Vagina (tissue), 2 donors: ENCODE measurements at regions not wholly inside any gene's neighbourhood (a gene's known extent, or its start where the extent isn't known, plus 50 kb on each side); places are given as distances from the start of the nearest gene placed in this dataset.
"Not testable (repeated sequence)": the region's sequence is repeated elsewhere in the genome, so short reads cannot be mapped to it uniquely, and the experiment has no call there.

Source experiments
- DNase-seq, 2 donors: peaks; one replicate each; pipeline ENCODE4 v3.0.0-alpha.2; 2017; ENCODE audit errors: extremely low spot score in 2 of 2
- H3K27ac ChIP-seq: fragments of 200-600 bp; sonication (generic); one replicate; pipeline ENCODE4 v1.5.1; 2019
- H3K27me3 ChIP-seq: fragments of 200-600 bp; sonication (generic); one replicate; pipeline ENCODE4 v1.5.1; 2019
- H3K36me3 ChIP-seq, 2 donors: fragments of 200-600 bp; sonication (generic); one replicate each; pipeline ENCODE4 v1.5.1; 2017 to 2019
- H3K4me1 ChIP-seq: fragments of 200-600 bp; sonication (generic); one replicate; pipeline ENCODE4 v1.5.1; 2019
- H3K4me3 ChIP-seq, 2 donors: fragments of 200-600 bp; sonication (generic); 1 replicate in 1 of 2; 2 replicates in 1 of 2; pipeline ENCODE4 v1.5.1; 2016 to 2019
- H3K9me3 ChIP-seq: fragments of 200-600 bp; sonication (generic); one replicate; pipeline ENCODE4 v1.5.1; 2019
- CTCF ChIP-seq, 3 experiments: fragments of 450-650 bp in 2 of 3; fragments of 200-600 bp in 1 of 3; sonication (generic) in 1 of 3; IDR thresholded peaks; one replicate each; pipeline ENCODE4 v1.5.1; 2017 to 2019; ENCODE audit warnings: antibody characterized with exemption in 3 of 3, mild to moderate bottlenecking in 2 of 3, moderate library complexity in 2 of 3
- POLR2A ChIP-seq, 2 donors: fragments of 450-650 bp; IDR thresholded peaks; one replicate each; pipeline ENCODE4 v1.6.1; 2017; ENCODE audit warnings: antibody characterized with exemption in 2 of 2, mild to moderate bottlenecking in 2 of 2, moderate library complexity in 2 of 2
- POLR2AphosphoS5 ChIP-seq, 2 donors: sonication (generic); formaldehyde crosslinking; IDR thresholded peaks; one replicate each; pipeline ENCODE4 v1.9.0; 2017; ENCODE audit warnings: antibody characterized with exemption in 2 of 2, mild to moderate bottlenecking in 2 of 2, low read depth in 1 of 2; ENCODE audit not compliant: insufficient read depth in 1 of 2
- intact Hi-C: fragments of 100-400 bp; cut with DNase I; formaldehyde crosslinking; loops from one replicate; pipeline ENCODE4 v1.15.1; 2023

GRCh38 chr5:25334350-25334749 lies 689.6 kb upstream of the CDH10 start:
- no peak overlapping the region for H3K4me3 ChIP-seq
- no peaks in the 10 kb centered on the region for H3K36me3 ChIP-seq
- H3K4me1 ChIP-seq, result no peaks in the 10 kb centered on the region
- DNase-seq, result no peak
- H3K27ac ChIP-seq, result no peak overlapping the region
- H3K27me3 ChIP-seq, result no peaks in the 10 kb centered on the region
- TF ChIP-seq POLR2A (IDR thresholded peaks at IDR 0.05) (no peak), POLR2AphosphoS5 (IDR thresholded peaks at IDR 0.05; ENCODE audit: insufficient read depth in 1 of 2, low read depth in 1 of 2) (no peak), CTCF (IDR thresholded peaks at IDR 0.05) (no peak)
- H3K9me3 ChIP-seq, result no peaks in the 10 kb centered on the region
- intact Hi-C loops, result no loop called here

GRCh38 chr5:25330721-25331120 lies 685.9 kb upstream of the CDH10 start:
- TF ChIP-seq POLR2A (IDR thresholded peaks at IDR 0.05) (no peak), CTCF (IDR thresholded peaks at IDR 0.05) (no peak), POLR2AphosphoS5 (IDR thresholded peaks at IDR 0.05; ENCODE audit: insufficient read depth in 1 of 2, low read depth in 1 of 2) (no peak)
- Histone ChIP-seq H3K4me1 (no peaks in the 10 kb centered on the region), H3K4me3 (no peak overlapping the region), H3K27me3 (no peaks in the 10 kb centered on the region), H3K36me3 (no peaks in the 10 kb centered on the region), H3K27ac (no peak overlapping the region), H3K9me3 (no peaks in the 10 kb centered on the region)
- intact Hi-C loops, result no loop called here
- no peak for DNase-seq

DNA sequence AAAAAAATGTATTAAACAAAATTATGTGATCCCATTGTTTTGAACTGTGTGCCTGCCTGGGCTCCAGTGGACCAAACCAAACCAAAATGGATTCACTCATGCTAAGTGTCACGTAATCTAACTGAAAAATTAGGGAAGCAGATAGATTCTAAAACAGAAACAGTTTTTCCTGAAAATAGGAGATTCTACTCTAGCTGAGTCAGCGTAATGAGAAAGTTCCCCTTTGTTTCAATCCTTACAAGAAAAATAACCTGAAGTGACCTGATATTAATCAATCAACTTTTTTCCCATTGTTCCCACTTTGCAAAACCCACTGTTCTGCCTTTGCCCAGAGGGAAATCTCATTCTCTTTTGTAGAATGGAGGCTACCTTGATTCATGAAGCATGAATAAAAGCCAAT lies 682.4 kb upstream of the CDH10 start:
- H3K27ac ChIP-seq, result no peak overlapping the region
- H3K9me3 ChIP-seq, result no peaks in the 10 kb centered on the region
- H3K36me3 ChIP-seq, result no peaks in the 10 kb centered on the region
- H3K27me3 ChIP-seq, result no peaks in the 10 kb centered on the region
- no peaks in the 10 kb centered on the region for H3K4me1 ChIP-seq
- H3K4me3 ChIP-seq, result no peak overlapping the region
- intact Hi-C loops, result no loop called here
- TF ChIP-seq POLR2AphosphoS5 (IDR thresholded peaks at IDR 0.05; ENCODE audit: insufficient read depth in 1 of 2, low read depth in 1 of 2), result no peak
- no peak for TF ChIP-seq POLR2A (IDR thresholded peaks at IDR 0.05)
- TF ChIP-seq CTCF (IDR thresholded peaks at IDR 0.05), result no peak
- DNase-seq, result no peak

GRCh38 chr5:25301836-25302235 lies 657.1 kb upstream of the CDH10 start:
- intact Hi-C loops, result no loop called here
- Histone ChIP-seq H3K27ac (no peak overlapping the region), H3K27me3 (no peaks in the 10 kb centered on the region), H3K4me1 (no peaks in the 10 kb centered on the region), H3K4me3 (no peak overlapping the region), H3K9me3 (no peaks in the 10 kb centered on the region), H3K36me3 (no peaks in the 10 kb centered on the region)
- no peak for TF ChIP-seq POLR2AphosphoS5 (IDR thresholded peaks at IDR 0.05; ENCODE audit: insufficient read depth in 1 of 2, low read depth in 1 of 2)
- TF ChIP-seq CTCF (IDR thresholded peaks at IDR 0.05), result no peak
- no peak for TF ChIP-seq POLR2A (IDR thresholded peaks at IDR 0.05)
- no peak for DNase-seq

GRCh38 chr5:25295067-25295466 lies 650.3 kb upstream of the CDH10 start:
- DNase-seq, result no peak
- no peak overlapping the region for H3K4me3 ChIP-seq
- no peaks in the 10 kb centered on the region for H3K27me3 ChIP-seq
- intact Hi-C loops, result no loop called here
- TF ChIP-seq POLR2AphosphoS5 (IDR thresholded peaks at IDR 0.05; ENCODE audit: insufficient read depth in 1 of 2, low read depth in 1 of 2) (no peak), CTCF (IDR thresholded peaks at IDR 0.05) (no peak), POLR2A (IDR thresholded peaks at IDR 0.05) (no peak)
- H3K9me3 ChIP-seq, result no peaks in the 10 kb centered on the region
- no peaks in the 10 kb centered on the region for H3K36me3 ChIP-seq
- H3K4me1 ChIP-seq, result no peaks in the 10 kb centered on the region
- no peak overlapping the region for H3K27ac ChIP-seq

DNA sequence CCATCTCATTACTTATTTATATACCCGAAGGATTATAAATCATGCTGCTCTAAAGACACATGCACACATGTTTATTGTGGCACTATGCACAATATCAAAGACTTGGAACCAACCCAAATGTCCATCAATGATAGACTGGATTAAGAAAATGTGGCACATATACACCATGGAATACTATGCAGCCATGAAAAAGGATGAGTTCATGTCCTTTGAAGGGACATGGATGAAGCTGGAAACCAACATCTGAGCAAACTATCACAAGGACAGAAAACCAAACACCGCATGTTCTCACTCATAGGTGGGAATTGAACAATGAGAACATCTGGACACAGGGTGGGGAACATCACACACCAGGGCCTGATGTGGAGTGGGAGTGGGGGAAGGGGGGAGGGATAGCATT lies 645.0 kb upstream of the CDH10 start:
- intact Hi-C loops, H3K9me3 ChIP-seq, DNase-seq, H3K27ac ChIP-seq, H3K4me3 ChIP-seq, H3K27me3 ChIP-seq, H3K4me1 ChIP-seq, H3K36me3 ChIP-seq: not testable (repeated sequence)
